Liver (tissue), 8 donors: ENCODE measurements at regions not wholly inside any gene's neighbourhood (a gene's known extent, or its start where the extent isn't known, plus 50 kb on each side); places are given as distances from the start of the nearest gene placed in this dataset.
"Not testable (repeated sequence)": the region's sequence is repeated elsewhere in the genome, so short reads cannot be mapped to it uniquely, and the experiment has no call there.

Experiments
- DNase-seq: peaks from one replicate; pipeline ENCODE4 v3.0.0-alpha.2; 2017; ENCODE audit warnings: low spot score
- H3K27ac ChIP-seq, 2 donors: one replicate each; pipeline ENCODE4 v1.7.0; 2013; ENCODE audit warnings: inconsistent platforms in 2 of 2, low read length in 2 of 2, control low read depth in 1 of 2, low read depth in 1 of 2, mild to moderate bottlenecking in 1 of 2
- H3K27me3 ChIP-seq, 4 donors: one replicate each; pipeline versions ENCODE4 v1.6.1 to v1.7.0; 2013; ENCODE audit warnings: low read length in 3 of 4, inconsistent platforms in 1 of 4, mild to moderate bottlenecking in 1 of 4, moderate library complexity in 1 of 4; ENCODE audit not compliant: control insufficient read depth in 4 of 4, insufficient read depth in 4 of 4
- H3K36me3 ChIP-seq, 4 donors: one replicate each; pipeline versions ENCODE4 v1.6.1 to v1.7.0; 2013; ENCODE audit warnings: low read length in 3 of 4, mild to moderate bottlenecking in 3 of 4, low read depth in 1 of 4, moderate library complexity in 1 of 4; ENCODE audit not compliant: control insufficient read depth in 4 of 4, insufficient read depth in 3 of 4
- H3K4me1 ChIP-seq, 4 donors: one replicate each; pipeline versions ENCODE4 v1.6.1 to v1.7.0; 2013; ENCODE audit warnings: low read length in 3 of 4, mild to moderate bottlenecking in 3 of 4, moderate library complexity in 1 of 4; ENCODE audit not compliant: control insufficient read depth in 4 of 4, insufficient read depth in 4 of 4
- H3K4me3 ChIP-seq, 3 donors: one replicate each; pipeline versions ENCODE4 v1.6.1 to v1.7.0; 2013; ENCODE audit warnings: low read length in 3 of 3, control low read depth in 1 of 3, low read depth in 1 of 3, mild to moderate bottlenecking in 1 of 3
- H3K9ac ChIP-seq, 2 donors: one replicate each; pipeline ENCODE4 v1.7.0; 2013; ENCODE audit warnings: low read length in 2 of 2, mild to moderate bottlenecking in 2 of 2, moderate library complexity in 2 of 2, control low read depth in 1 of 2, low read depth in 1 of 2
- H3K9me3 ChIP-seq, 4 donors: one replicate each; pipeline versions ENCODE4 v1.6.1 to v1.7.0; 2013; ENCODE audit warnings: low read length in 3 of 4; ENCODE audit not compliant: control insufficient read depth in 4 of 4
- ATF3 ChIP-seq: IDR thresholded peaks from 2 replicates; pipeline ENCODE4 v1.6.1; 2016; ENCODE audit warnings: antibody characterized with exemption
- CTCF ChIP-seq: fragments of 150-350 bp; IDR thresholded peaks from 2 replicates; pipeline ENCODE4 v1.5.1; 2017; ENCODE audit warnings: improper control_type of control experiment, low read depth, low read length; ENCODE audit not compliant: missing input control
- EGR1 ChIP-seq, 2 donors: IDR thresholded peaks; 2 replicates each; pipeline ENCODE4 v1.6.1; 2016 to 2018; ENCODE audit warnings: antibody characterized with exemption in 2 of 2, low read depth in 2 of 2
- FOXA1 ChIP-seq: IDR thresholded peaks from 2 replicates; pipeline ENCODE4 v1.6.1; 2016; ENCODE audit warnings: antibody characterized with exemption
- FOXA2 ChIP-seq: IDR thresholded peaks from 2 replicates; pipeline ENCODE4 v1.6.1; 2016; ENCODE audit warnings: antibody characterized with exemption
- GABPA ChIP-seq, 2 donors: IDR thresholded peaks in 1 of 2; conservative IDR thresholded peaks in 1 of 2; 2 replicates each; pipeline ENCODE4 v1.6.1; 2016; ENCODE audit warnings: antibody characterized with exemption in 2 of 2, mild to moderate bottlenecking in 1 of 2, moderate library complexity in 1 of 2
- HNF4A ChIP-seq, 2 donors: conservative IDR thresholded peaks; 2 replicates each; pipeline ENCODE4 v1.6.1; 2016; ENCODE audit warnings: antibody characterized with exemption in 2 of 2, mild to moderate bottlenecking in 2 of 2
- HNF4G ChIP-seq: IDR thresholded peaks from 2 replicates; pipeline ENCODE4 v1.6.1; 2016; ENCODE audit warnings: antibody characterized with exemption
- JUND ChIP-seq, 2 donors: IDR thresholded peaks; 2 replicates each; pipeline ENCODE4 v1.6.1; 2016; ENCODE audit warnings: antibody characterized with exemption in 2 of 2
- MAX ChIP-seq: IDR thresholded peaks from 2 replicates; pipeline ENCODE4 v1.6.1; 2016; ENCODE audit warnings: antibody characterized with exemption
- NR2F2 ChIP-seq: IDR thresholded peaks from 2 replicates; pipeline ENCODE4 v1.6.1; 2016; ENCODE audit warnings: antibody characterized with exemption
- RAD21 ChIP-seq, 2 donors: IDR thresholded peaks; 2 replicates each; pipeline ENCODE4 v1.6.1; 2016; ENCODE audit warnings: antibody characterized with exemption in 2 of 2, mild to moderate bottlenecking in 2 of 2
- REST ChIP-seq: IDR thresholded peaks from 2 replicates; pipeline ENCODE4 v1.6.1; 2016; ENCODE audit warnings: antibody characterized with exemption, mild to moderate bottlenecking
- RXRA ChIP-seq, 2 donors: IDR thresholded peaks; 2 replicates each; pipeline ENCODE4 v1.6.1; 2017 to 2018; ENCODE audit warnings: antibody characterized with exemption in 2 of 2, mild to moderate bottlenecking in 1 of 2
- SP1 ChIP-seq: IDR thresholded peaks from 2 replicates; pipeline ENCODE4 v1.6.1; 2018; ENCODE audit warnings: antibody characterized with exemption, mild to moderate bottlenecking
- TAF1 ChIP-seq: conservative IDR thresholded peaks from 2 replicates; pipeline ENCODE4 v1.6.1; 2016; ENCODE audit warnings: antibody characterized with exemption, mild to moderate bottlenecking
- YY1 ChIP-seq: IDR thresholded peaks from 2 replicates; pipeline ENCODE4 v1.6.1; 2016; ENCODE audit warnings: antibody characterized with exemption, mild to moderate bottlenecking
- ZBTB33 ChIP-seq: IDR thresholded peaks from 2 replicates; pipeline ENCODE4 v1.6.1; 2016; ENCODE audit warnings: antibody characterized with exemption
- WGBS: extraction: QIAGEN DNeasy Blood & Tissue Kit; methylation state at CpG from one replicate; pipeline ENCODE4 v1.1.7; 2013; 5-methylcytosine and 5-hydroxymethylcytosine counted together
- donor health status: healthy.
- donor health status: healthy.
- donor health status: healthy.
- donor health status: healthy.
- donor health status: healthy.

- no peak overlapping the region for H3K27ac ChIP-seq
- DNase-seq, result no peak
- H3K9me3 ChIP-seq, result no peaks in the 10 kb centered on the region
- no peaks in the 10 kb centered on the region for H3K36me3 ChIP-seq
- no peaks in the 10 kb centered on the region for H3K4me1 ChIP-seq
- no peak overlapping the region for H3K9ac ChIP-seq
- TF ChIP-seq TAF1, result no peak
- no peak for TF ChIP-seq REST
- TF ChIP-seq JUND (IDR thresholded peaks at IDR 0.05), result no peak
- TF ChIP-seq NR2F2, result no peak
- TF ChIP-seq RXRA (IDR thresholded peaks at IDR 0.05), result no peak
- WGBS, result 66% methylated on average over 7 of the region's 7 CpGs
- H3K4me3 ChIP-seq, result no peak overlapping the region
- no peaks in the 10 kb centered on the region for H3K27me3 ChIP-seq
Measured at GRCh38 chr15:24223739-24224138, 451.8 kb upstream of the NPAP1 start.

- DNase-seq, result no peak
- TF ChIP-seq ATF3 (no peak), FOXA1 (no peak), FOXA2 (no peak), JUND (IDR thresholded peaks at IDR 0.05) (no peak), RXRA (IDR thresholded peaks at IDR 0.05) (no peak), GABPA (IDR thresholded peaks at IDR 0.05 in 1 of 2, conservative IDR thresholded peaks at IDR 0.05 in 1 of 2) (no peak), MAX (no peak), EGR1 (IDR thresholded peaks at IDR 0.05; ENCODE audit: low read depth in 2 of 2) (no peak), NR2F2 (no peak), REST (no peak), SP1 (no peak), YY1 (no peak), CTCF (no peak), ZBTB33 (no peak), HNF4A (conservative IDR thresholded peaks at IDR 0.05) (no peak), RAD21 (IDR thresholded peaks at IDR 0.05) (no peak), TAF1 (no peak), HNF4G (no peak)
- no peaks in the 10 kb centered on the region for H3K36me3 ChIP-seq
- no peak overlapping the region for H3K27ac ChIP-seq
- H3K27me3 ChIP-seq, result no peaks in the 10 kb centered on the region
- H3K9ac ChIP-seq, result no peak overlapping the region
- H3K9me3 ChIP-seq, result peaks cover 0 to 2% (median 0%) of the 10 kb centered on the region in 4 donors
- H3K4me1 ChIP-seq, result no peaks in the 10 kb centered on the region
- WGBS, result 66% methylated on average over 1 of the region's 1 CpG
- no peak overlapping the region for H3K4me3 ChIP-seq
Measured at GRCh38 chr15:24224161-24224560, 451.4 kb upstream of the NPAP1 start.

GRCh38 chr15:24228922-24229321, 446.7 kb upstream of the NPAP1 start:
- not testable (repeated sequence) for H3K4me3 ChIP-seq, DNase-seq, H3K9me3 ChIP-seq, H3K27ac ChIP-seq, H3K27me3 ChIP-seq, H3K36me3 ChIP-seq, H3K9ac ChIP-seq, H3K4me1 ChIP-seq
- 66% methylated on average over 7 of the region's 7 CpGs for WGBS
